HEK293 (cell line): ENCODE measurements at regions not wholly inside any gene's neighbourhood (a gene's known extent, or its start where the extent isn't known, plus 50 kb on each side); places are given as distances from the start of the nearest gene placed in this dataset.
"Not testable (repeated sequence)": the region's sequence is repeated elsewhere in the genome, so short reads cannot be mapped to it uniquely, and the experiment has no call there.

Experiments
- CTCF ChIA-PET: fragments of 350-600 bp; formaldehyde crosslinking; extraction: SDS; loops from one replicate; lab custom pipeline; 2021; ENCODE audit warnings: antibody characterized with exemption; lab: Yijun Ruan, JAX
- POLR2A ChIA-PET: fragments of 300-600 bp; formaldehyde crosslinking; extraction: SDS; loops from one replicate; lab custom pipeline; 2020; ENCODE audit warnings: antibody characterized with exemption, inconsistent platforms; lab: Yijun Ruan, JAX
- H3K27ac ChIP-seq: fragments of 200-500 bp; sonication (Bioruptor generic); 2 replicates; pipeline ENCODE4 v1.5.1; 2014; ENCODE audit warnings: low read depth, low read length, control low read depth, inconsistent platforms; ENCODE audit errors: extremely low read depth
- H3K36me3 ChIP-seq, 2 experiments: fragments of 200-500 bp in 1 of 2; sonication (Bioruptor generic) in 1 of 2; 1 replicate in 1 of 2; 2 replicates in 1 of 2; pipeline ENCODE4 v1.5.1; 2014 to 2017; ENCODE audit warnings: inconsistent platforms in 2 of 2, low read length in 2 of 2; ENCODE audit not compliant: control insufficient read depth in 2 of 2, insufficient read depth in 1 of 2
- H3K4me1 ChIP-seq: fragments of 200-500 bp; sonication (Bioruptor generic); 2 replicates; pipeline ENCODE4 v1.5.1; 2014; ENCODE audit warnings: mild to moderate bottlenecking, low read length, inconsistent platforms; ENCODE audit not compliant: control insufficient read depth, insufficient read depth
- H3K4me3 ChIP-seq: 2 replicates; pipeline ENCODE4 v1.5.1; 2011; ENCODE audit warnings: low read depth, mild to moderate bottlenecking, control low read depth, low read length, moderate library complexity
- H3K9me3 ChIP-seq: fragments of 200-500 bp; sonication (Bioruptor generic); 2 replicates; pipeline ENCODE4 v1.5.1; 2014; ENCODE audit warnings: low read depth, low read length, inconsistent platforms; ENCODE audit not compliant: control insufficient read depth, insufficient read depth
- GLIS1 ChIP-seq: fragments of 450-650 bp; formaldehyde crosslinking; IDR thresholded peaks from 2 replicates; pipeline ENCODE4 v1.5.1; 2016; ENCODE audit warnings: missing biosample characterization, missing genetic modification characterization
- GLIS2 ChIP-seq: fragments of 450-650 bp; formaldehyde crosslinking; IDR thresholded peaks from 2 replicates; pipeline ENCODE4 v1.5.1; 2016; ENCODE audit warnings: missing biosample characterization, missing genetic modification characterization
- HOXD13 ChIP-seq: sonication (generic); formaldehyde crosslinking; IDR thresholded peaks from 2 replicates; pipeline ENCODE4 v1.8.0; 2022; ENCODE audit warnings: missing genetic modification reagents, borderline replicate concordance
- KLF8 ChIP-seq: fragments of 450-650 bp; formaldehyde crosslinking; IDR thresholded peaks from 2 replicates; pipeline ENCODE4 v1.5.1; 2016; ENCODE audit warnings: missing biosample characterization, missing genetic modification characterization
- SCRT2 ChIP-seq: fragments of 450-650 bp; formaldehyde crosslinking; IDR thresholded peaks from 2 replicates; pipeline ENCODE4 v1.5.1; 2016; ENCODE audit warnings: missing biosample characterization, missing genetic modification characterization
- TRIM28 ChIP-seq: IDR thresholded peaks from 2 replicates; pipeline ENCODE4 v1.6.1; 2011; ENCODE audit warnings: low read length, control low read depth, borderline replicate concordance
- ZFP69B ChIP-seq: fragments of 450-650 bp; formaldehyde crosslinking; IDR thresholded peaks from 2 replicates; pipeline ENCODE4 v1.5.1; 2016; ENCODE audit warnings: missing biosample characterization, missing genetic modification characterization
- ZNF292 ChIP-seq: fragments of 450-650 bp; formaldehyde crosslinking; IDR thresholded peaks from 2 replicates; pipeline ENCODE4 v1.5.1; 2016; ENCODE audit warnings: low read depth, missing biosample characterization, missing genetic modification characterization, borderline replicate concordance
- ZNF391 ChIP-seq: fragments of 450-650 bp; formaldehyde crosslinking; IDR thresholded peaks from 2 replicates; pipeline ENCODE4 v1.5.1; 2016; ENCODE audit warnings: low read depth, missing biosample characterization, missing genetic modification characterization, borderline replicate concordance
- ZNF426 ChIP-seq: fragments of 450-650 bp; formaldehyde crosslinking; IDR thresholded peaks from 2 replicates; pipeline ENCODE4 v1.5.1; 2017; ENCODE audit warnings: missing biosample characterization, missing genetic modification characterization, mild to moderate bottlenecking, inconsistent platforms, moderate library complexity
- ZNF449 ChIP-seq: fragments of 450-650 bp; formaldehyde crosslinking; IDR thresholded peaks from 2 replicates; pipeline ENCODE4 v1.5.1; 2017; ENCODE audit warnings: missing biosample characterization, mild to moderate bottlenecking, missing genetic modification characterization, moderate library complexity
- ZNF521 ChIP-seq: fragments of 450-650 bp; formaldehyde crosslinking; IDR thresholded peaks from 2 replicates; pipeline ENCODE4 v1.5.1; 2017; ENCODE audit warnings: missing biosample characterization, mild to moderate bottlenecking, missing genetic modification characterization
- ZNF560 ChIP-seq: fragments of 450-650 bp; formaldehyde crosslinking; IDR thresholded peaks from 2 replicates; pipeline ENCODE4 v1.5.1; 2017; ENCODE audit warnings: missing biosample characterization, missing genetic modification characterization, borderline replicate concordance
- ZNF629 ChIP-seq: fragments of 450-650 bp; formaldehyde crosslinking; IDR thresholded peaks from 2 replicates; pipeline ENCODE4 v1.5.1; 2017; ENCODE audit warnings: missing biosample characterization, missing genetic modification characterization
- ZNF670 ChIP-seq: fragments of 450-650 bp; formaldehyde crosslinking; IDR thresholded peaks from 2 replicates; pipeline ENCODE4 v1.5.1; 2016; ENCODE audit warnings: missing biosample characterization, missing genetic modification characterization, low read depth
- ZNF692 ChIP-seq: fragments of 450-650 bp; formaldehyde crosslinking; IDR thresholded peaks from 2 replicates; pipeline ENCODE4 v1.5.1; 2016; ENCODE audit warnings: missing biosample characterization, missing genetic modification characterization
- ZSCAN5A ChIP-seq: fragments of 450-650 bp; formaldehyde crosslinking; IDR thresholded peaks from 2 replicates; pipeline ENCODE4 v1.5.1; 2016; ENCODE audit warnings: missing biosample characterization, missing genetic modification characterization
- TF ChIP-seq, protein P1 (sequence below): fragments of 450-650 bp; formaldehyde crosslinking; IDR thresholded peaks from 2 replicates; pipeline ENCODE4 v1.5.1; 2016; ENCODE audit warnings: missing biosample characterization, missing genetic modification characterization

DNA sequence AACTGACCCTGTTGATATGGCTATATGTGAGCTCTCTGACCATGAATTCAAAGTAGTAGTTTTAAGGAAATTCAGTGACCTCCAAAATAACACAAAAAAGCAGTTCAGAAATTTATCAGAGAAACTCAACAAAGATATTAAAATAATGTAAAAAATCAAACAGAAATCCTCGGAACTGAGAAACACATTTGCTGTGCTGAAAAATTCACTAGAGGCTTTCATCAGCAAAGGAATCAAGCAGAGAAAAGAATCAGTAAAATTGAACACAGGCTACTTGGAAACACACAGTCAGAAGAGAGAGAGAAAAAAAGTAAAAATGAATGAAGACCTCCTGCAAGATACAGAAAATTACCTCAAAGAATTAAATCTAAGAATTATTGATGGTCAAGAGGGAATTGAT, 417.2 kb downstream of the TMEM232 start:
- no peak overlapping the region for H3K4me3 ChIP-seq
- TF ChIP-seq ZNF292 (tag by site-specific recombination), result no peak
- TF ChIP-seq GLIS2 (tag by site-specific recombination), result no peak
- no peak for TF ChIP-seq TRIM28
- no peaks in the 10 kb centered on the region for H3K4me1 ChIP-seq
- ChIA-PET POLR2A (no interaction called here), CTCF (no interaction called here)
- no peaks in the 10 kb centered on the region for H3K9me3 ChIP-seq
- no peaks in the 10 kb centered on the region for H3K36me3 ChIP-seq
- no peak overlapping the region for H3K27ac ChIP-seq

DNA sequence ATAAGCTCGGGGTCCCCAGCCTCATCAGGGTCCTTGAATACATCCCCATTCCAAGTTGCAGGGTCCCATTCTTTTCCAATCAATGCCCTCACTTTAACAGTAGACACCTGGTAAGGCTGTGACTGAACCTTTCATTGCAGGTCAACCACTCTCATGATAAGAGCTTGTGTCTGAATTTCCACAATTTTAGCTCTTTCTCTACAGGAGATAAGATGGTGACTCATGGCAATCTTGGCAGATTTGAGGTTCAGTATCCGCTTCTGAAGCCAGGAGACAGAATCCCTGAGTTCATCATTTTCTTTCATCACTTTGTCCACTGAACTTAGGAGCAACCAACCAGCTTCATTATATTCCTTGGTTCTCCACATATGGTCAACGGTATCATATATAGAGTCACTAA, 409.9 kb downstream of the TMEM232 start:
- POLR2A ChIA-PET, H3K4me1 ChIP-seq, H3K27ac ChIP-seq, H3K4me3 ChIP-seq, H3K9me3 ChIP-seq, H3K36me3 ChIP-seq: not testable (repeated sequence)
- CTCF ChIA-PET, result interaction anchor here (0.6 kb wide), 1 partner anchor 960 kb away, joined by 4 read pairs; no protein-coding TSS in a partner anchor

- TF ChIP-seq, protein P1, sequence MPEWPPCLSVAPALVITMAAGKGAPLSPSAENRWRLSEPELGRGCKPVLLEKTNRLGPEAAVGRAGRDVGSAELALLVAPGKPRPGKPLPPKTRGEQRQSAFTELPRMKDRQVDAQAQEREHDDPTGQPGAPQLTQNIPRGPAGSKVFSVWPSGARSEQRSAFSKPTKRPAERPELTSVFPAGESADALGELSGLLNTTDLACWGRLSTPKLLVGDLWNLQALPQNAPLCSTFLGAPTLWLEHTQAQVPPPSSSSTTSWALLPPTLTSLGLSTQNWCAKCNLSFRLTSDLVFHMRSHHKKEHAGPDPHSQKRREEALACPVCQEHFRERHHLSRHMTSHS (tag by site-specific recombination), result no peak
- no peak for TF ChIP-seq ZNF521 (tag by site-specific recombination)
- TF ChIP-seq ZNF426, result no peak
- TF ChIP-seq ZNF391 (tag by site-specific recombination), result no peak
- TF ChIP-seq ZFP69B (tag by site-specific recombination), result no peak
- TF ChIP-seq HOXD13, result no peak
- no peak for TF ChIP-seq KLF8
- no peak for TF ChIP-seq ZSCAN5A (tag by site-specific recombination)
- no peak for TF ChIP-seq ZNF449
- no peak for TF ChIP-seq GLIS1 (tag by site-specific recombination)
- TF ChIP-seq ZNF670 (tag by site-specific recombination), result no peak
- TF ChIP-seq ZNF692 (tag by site-specific recombination), result no peak
- TF ChIP-seq ZNF560 (tag by site-specific recombination), result no peak
- TF ChIP-seq TRIM28, result no peak
- TF ChIP-seq ZNF629, result no peak
- TF ChIP-seq SCRT2 (tag by site-specific recombination), result no peak
- Histone ChIP-seq H3K27ac (no peak overlapping the region), H3K4me3 (no peak overlapping the region), H3K9me3 (no peaks in the 10 kb centered on the region), H3K36me3 (no peaks in the 10 kb centered on the region), H3K4me1 (no peaks in the 10 kb centered on the region)
- ChIA-PET CTCF (interaction anchor here (0.6 kb wide), 1 partner anchor 12 kb away, joined by 3 read pairs; no protein-coding TSS in a partner anchor), POLR2A (no interaction called here)
Observed at GRCh38 chr5:110321117-110321516, 405.4 kb downstream of the TMEM232 start.
